HepG2 (cell line): ENCODE measurements at regions not wholly inside any gene's neighbourhood (a gene's known extent, or its start where the extent isn't known, plus 50 kb on each side); places are given as distances from the start of the nearest gene placed in this dataset.

ENCODE experiments used
- ATAC-seq: fragments of 200-7000 bp; cut with Tn5 transposase; 3 replicates; pipeline ENCODE4 v1.9.1; 2020; ENCODE audit warnings: mild to moderate bottlenecking, moderate library complexity
- BruUV-seq: library from RNA; stranded (reverse); fragments of 400-500 nt; replicated peaks from 2 replicates; lab custom pipeline; 2021; lab: Mats Ljungman, UMichigan
- CTCF ChIA-PET: fragments of 300-600 bp; formaldehyde crosslinking; extraction: SDS; loops from one replicate; lab custom pipeline; 2021; ENCODE audit warnings: low total read pairs, inconsistent platforms, low intra/inter-chr PET ratio; lab: Yijun Ruan, JAX
- POLR2A ChIA-PET: fragments of 350-600 bp; sonication (Branson Sonifier 250); formaldehyde crosslinking; loops from one replicate; lab custom pipeline; 2020; ENCODE audit warnings: antibody characterized with exemption, inconsistent platforms; lab: Yijun Ruan, JAX
- DNase-seq: peaks from one replicate; pipeline ENCODE4 v3.0.0-alpha.2; 2015; ENCODE audit warnings: low spot score
- FAIRE-seq: peaks from 3 replicates; lab custom pipeline; 2011; peaks lifted over from hg19 to GRCh38; lab: Jason Lieb, UNC
- H2AFZ ChIP-seq: one replicate; pipeline ENCODE4 v1.6.1; 2011; ENCODE audit warnings: low read length, inconsistent platforms
- H3K27ac ChIP-seq: fragments of 300-600 bp; 3 replicates; pipeline ENCODE4 v1.8.0; 2011; ENCODE audit warnings: mixed run types, mild to moderate bottlenecking, mixed read lengths, low read length, inconsistent platforms; ENCODE audit not compliant: insufficient read depth; ENCODE audit errors: extremely low read length
- H3K27me3 ChIP-seq, 2 experiments: fragments of 200-600 bp in 1 of 2; 2 replicates in 1 of 2; 3 replicates in 1 of 2; pipeline versions ENCODE4 v1.6.0 to v1.8.0; 2011; ENCODE audit warnings: low read length in 2 of 2, mild to moderate bottlenecking in 2 of 2, moderate library complexity in 2 of 2, inconsistent platforms in 1 of 2; ENCODE audit not compliant: insufficient read depth in 2 of 2, control insufficient read depth in 1 of 2
- H3K36me3 ChIP-seq, 2 experiments: fragments of 200-600 bp in 1 of 2; replicated peaks in 1 of 2; 2 replicates in 1 of 2; 3 replicates in 1 of 2; pipeline versions ENCODE4 v1.5.1 to v1.8.0; 2011; ENCODE audit warnings: low read length in 2 of 2, inconsistent platforms in 1 of 2; ENCODE audit not compliant: insufficient read depth in 2 of 2, control insufficient read depth in 1 of 2
- H3K4me1 ChIP-seq: 2 replicates; pipeline ENCODE4 v1.5.1; 2012; ENCODE audit warnings: low read length, inconsistent platforms; ENCODE audit not compliant: insufficient read depth
- H3K4me2 ChIP-seq: 2 replicates; pipeline ENCODE4 v1.6.0; 2011; ENCODE audit warnings: low read depth, low read length, inconsistent platforms
- H3K4me3 ChIP-seq, 3 experiments: fragments of 200-600 bp in 1 of 3; sonication (generic), shearing (Covaris generic) in 1 of 3; replicated peaks in 1 of 3; 2 replicates each; pipeline ENCODE4 v1.5.1; 2011 to 2016; ENCODE audit warnings: low read length in 3 of 3, inconsistent platforms in 2 of 3, low read depth in 2 of 3, mild to moderate bottlenecking in 2 of 3, control low read depth in 1 of 3, mixed read lengths in 1 of 3; ENCODE audit not compliant: insufficient read depth in 1 of 3
- H3K79me2 ChIP-seq: one replicate; pipeline ENCODE4 v1.6.1; 2011; ENCODE audit warnings: low read length, inconsistent platforms; ENCODE audit not compliant: insufficient read depth
- H3K9ac ChIP-seq: 2 replicates; pipeline ENCODE4 v1.6.0; 2011; ENCODE audit warnings: mild to moderate bottlenecking, low read depth, low read length, inconsistent platforms; ENCODE audit not compliant: insufficient read depth
- H3K9me3 ChIP-seq: 2 replicates; pipeline ENCODE4 v1.5.1; 2012; ENCODE audit warnings: mild to moderate bottlenecking, low read length
- H4K20me1 ChIP-seq: 2 replicates; pipeline ENCODE4 v1.6.0; 2011; ENCODE audit warnings: inconsistent platforms, mild to moderate bottlenecking, low read length, moderate library complexity; ENCODE audit not compliant: insufficient read depth
- TSC22D2 ChIP-seq: sonication (generic); formaldehyde crosslinking; IDR thresholded peaks from 2 replicates; pipeline ENCODE4 v1.5.1; 2020; ENCODE audit warnings: missing genetic modification reagents, mild to moderate bottlenecking, borderline replicate concordance
- ZNF547 ChIP-seq: sonication (generic); formaldehyde crosslinking; IDR thresholded peaks from 2 replicates; pipeline ENCODE4 v1.5.1; 2020; ENCODE audit warnings: mild to moderate bottlenecking, missing genetic modification reagents
- WGBS: methylation state at CpG from one replicate; pipeline ENCODE4 v1.1.6; 2017; ENCODE audit warnings: low lambda C conversion rate; 5-methylcytosine and 5-hydroxymethylcytosine counted together
- in situ Hi-C: cut with HindIII; loops from 2 replicates; pipeline ENCODE4 v1.10.0; 2017; ENCODE audit warnings: low pct_unique_long_range_greater_than_20kb; ENCODE audit not compliant: extremely low pct_ligation_motif_present
- intact Hi-C: fragments of 100-400 bp; cut with micrococcal nuclease; formaldehyde crosslinking; loops from one replicate; pipeline ENCODE4 v1.10.0; 2022; ENCODE audit not compliant: unreplicated experiment
- TF ChIP-seq, protein P1 (sequence below): sonication (generic); formaldehyde crosslinking; IDR thresholded peaks from 2 replicates; pipeline ENCODE4 v1.5.1; 2020; ENCODE audit warnings: mild to moderate bottlenecking, moderate library complexity, missing genetic modification reagents
- TF ChIP-seq, protein P2 (sequence below): IDR thresholded peaks from 2 replicates; pipeline ENCODE4 v1.6.1; 2016; ENCODE audit warnings: mild to moderate bottlenecking, missing biosample characterization, missing genetic modification reagents
- TF ChIP-seq, protein P3 (sequence below): sonication (generic); formaldehyde crosslinking; IDR thresholded peaks from 2 replicates; pipeline ENCODE4 v1.5.1; 2020; ENCODE audit warnings: missing genetic modification reagents, mild to moderate bottlenecking, borderline replicate concordance

DNA sequence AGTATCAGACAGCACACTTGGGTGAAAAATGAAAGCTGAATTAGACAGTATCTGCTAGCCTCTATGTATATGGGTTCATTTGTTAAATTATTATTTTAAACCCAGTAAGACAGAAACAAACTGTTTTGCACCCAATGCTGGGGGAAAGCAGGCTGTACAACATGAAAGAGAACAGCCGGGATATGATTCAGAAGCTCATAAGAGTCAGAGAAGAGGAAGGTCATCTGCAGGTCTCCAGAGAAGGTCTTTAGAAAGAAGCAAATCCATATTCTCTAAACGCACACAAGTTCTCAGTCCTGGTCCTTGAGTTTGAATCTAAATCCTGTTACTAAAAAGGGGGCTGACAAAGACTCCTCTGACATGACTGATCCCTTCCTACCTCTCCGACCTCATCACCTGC, 155.1 kb downstream of the SIPA1L2 start:
- no peak overlapping the region for H3K9ac ChIP-seq
- DNase-seq, result no peak
- ChIA-PET POLR2A (no interaction called here), CTCF (no interaction called here)
- H3K4me3 ChIP-seq, result no peak overlapping the region
- H2AFZ ChIP-seq, result no peak overlapping the region
- H3K4me2 ChIP-seq, result no peak overlapping the region
- H3K79me2 ChIP-seq, result no peaks in the 10 kb centered on the region
- H3K27ac ChIP-seq, result no peak overlapping the region
- in situ Hi-C loops (no loop called here), intact Hi-C loops (no loop called here)
- no TSS peak for BruUV-seq
- WGBS, result 15% methylated on average over 3 of the region's 3 CpGs
- no peak for TF ChIP-seq ZNF547 (CRISPR knock-in tag)
- TF ChIP-seq, protein P1, sequence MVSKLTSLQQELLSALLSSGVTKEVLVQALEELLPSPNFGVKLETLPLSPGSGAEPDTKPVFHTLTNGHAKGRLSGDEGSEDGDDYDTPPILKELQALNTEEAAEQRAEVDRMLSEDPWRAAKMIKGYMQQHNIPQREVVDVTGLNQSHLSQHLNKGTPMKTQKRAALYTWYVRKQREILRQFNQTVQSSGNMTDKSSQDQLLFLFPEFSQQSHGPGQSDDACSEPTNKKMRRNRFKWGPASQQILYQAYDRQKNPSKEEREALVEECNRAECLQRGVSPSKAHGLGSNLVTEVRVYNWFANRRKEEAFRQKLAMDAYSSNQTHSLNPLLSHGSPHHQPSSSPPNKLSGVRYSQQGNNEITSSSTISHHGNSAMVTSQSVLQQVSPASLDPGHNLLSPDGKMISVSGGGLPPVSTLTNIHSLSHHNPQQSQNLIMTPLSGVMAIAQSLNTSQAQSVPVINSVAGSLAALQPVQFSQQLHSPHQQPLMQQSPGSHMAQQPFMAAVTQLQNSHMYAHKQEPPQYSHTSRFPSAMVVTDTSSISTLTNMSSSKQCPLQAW (CRISPR knock-in tag), result no peak
- FAIRE-seq, result no peak
- ATAC-seq, result no peak
- H3K27me3 ChIP-seq, result no peaks in the 10 kb centered on the region
- no peaks in the 10 kb centered on the region for H3K36me3 ChIP-seq
- H3K9me3 ChIP-seq, result no peaks in the 10 kb centered on the region
- no peaks in the 10 kb centered on the region for H4K20me1 ChIP-seq
- H3K4me1 ChIP-seq, result no peaks in the 10 kb centered on the region

DNA sequence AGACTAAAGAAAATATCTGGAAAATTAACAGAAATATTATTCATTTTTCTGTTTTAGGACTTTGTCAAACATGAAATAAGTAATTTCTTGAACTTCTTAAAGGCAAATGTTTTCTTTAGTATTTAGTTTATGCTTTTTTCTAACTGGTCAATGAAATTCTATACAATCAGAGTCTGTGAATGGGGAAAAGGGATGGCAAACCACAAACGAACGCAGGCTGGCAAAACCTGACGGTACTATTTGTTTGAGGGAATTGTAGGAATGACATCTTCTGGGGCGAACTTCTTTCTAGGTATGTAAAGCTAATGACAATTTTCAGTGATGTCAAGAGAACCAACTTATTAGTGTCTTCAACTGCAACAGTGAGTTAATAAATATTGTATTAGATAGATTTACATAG, 156.0 kb downstream of the SIPA1L2 start:
- DNase-seq, result no peak
- Histone ChIP-seq H3K9ac (no peak overlapping the region), H3K9me3 (no peaks in the 10 kb centered on the region), H2AFZ (no peak overlapping the region), H3K4me2 (no peak overlapping the region), H3K4me3 (no peak overlapping the region), H3K79me2 (no peaks in the 10 kb centered on the region), H4K20me1 (no peaks in the 10 kb centered on the region), H3K36me3 (no peaks in the 10 kb centered on the region), H3K27me3 (no peaks in the 10 kb centered on the region), H3K27ac (no peak overlapping the region)
- no peak for FAIRE-seq
- ATAC-seq, result no peak
- in situ Hi-C loops, result no loop called here
- WGBS, result 11% methylated on average over 4 of the region's 4 CpGs
- no TSS peak for BruUV-seq
- CTCF ChIA-PET, result no interaction called here
- intact Hi-C loops, result no loop called here
- TF ChIP-seq, protein P2, sequence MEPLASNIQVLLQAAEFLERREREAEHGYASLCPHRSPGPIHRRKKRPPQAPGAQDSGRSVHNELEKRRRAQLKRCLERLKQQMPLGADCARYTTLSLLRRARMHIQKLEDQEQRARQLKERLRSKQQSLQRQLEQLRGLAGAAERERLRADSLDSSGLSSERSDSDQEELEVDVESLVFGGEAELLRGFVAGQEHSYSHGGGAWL (CRISPR knock-in tag), result no peak
- TF ChIP-seq, protein P3, sequence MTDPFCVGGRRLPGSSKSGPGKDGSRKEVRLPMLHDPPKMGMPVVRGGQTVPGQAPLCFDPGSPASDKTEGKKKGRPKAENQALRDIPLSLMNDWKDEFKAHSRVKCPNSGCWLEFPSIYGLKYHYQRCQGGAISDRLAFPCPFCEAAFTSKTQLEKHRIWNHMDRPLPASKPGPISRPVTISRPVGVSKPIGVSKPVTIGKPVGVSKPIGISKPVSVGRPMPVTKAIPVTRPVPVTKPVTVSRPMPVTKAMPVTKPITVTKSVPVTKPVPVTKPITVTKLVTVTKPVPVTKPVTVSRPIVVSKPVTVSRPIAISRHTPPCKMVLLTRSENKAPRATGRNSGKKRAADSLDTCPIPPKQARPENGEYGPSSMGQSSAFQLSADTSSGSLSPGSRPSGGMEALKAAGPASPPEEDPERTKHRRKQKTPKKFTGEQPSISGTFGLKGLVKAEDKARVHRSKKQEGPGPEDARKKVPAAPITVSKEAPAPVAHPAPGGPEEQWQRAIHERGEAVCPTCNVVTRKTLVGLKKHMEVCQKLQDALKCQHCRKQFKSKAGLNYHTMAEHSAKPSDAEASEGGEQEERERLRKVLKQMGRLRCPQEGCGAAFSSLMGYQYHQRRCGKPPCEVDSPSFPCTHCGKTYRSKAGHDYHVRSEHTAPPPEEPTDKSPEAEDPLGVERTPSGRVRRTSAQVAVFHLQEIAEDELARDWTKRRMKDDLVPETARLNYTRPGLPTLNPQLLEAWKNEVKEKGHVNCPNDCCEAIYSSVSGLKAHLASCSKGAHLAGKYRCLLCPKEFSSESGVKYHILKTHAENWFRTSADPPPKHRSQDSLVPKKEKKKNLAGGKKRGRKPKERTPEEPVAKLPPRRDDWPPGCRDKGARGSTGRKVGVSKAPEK, result no peak
- no peak for TF ChIP-seq TSC22D2 (CRISPR knock-in tag)
- TF ChIP-seq, all 625 proteins: peak for 0
- POLR2A ChIA-PET, result no interaction called here
- no peaks in the 10 kb centered on the region for H3K4me1 ChIP-seq
